ENCODE measurements at regions not wholly inside any gene's neighbourhood (a gene's known extent, or its start where the extent isn't known, plus 50 kb on each side); places are given as distances from the start of the nearest gene placed in this dataset.

DNA sequence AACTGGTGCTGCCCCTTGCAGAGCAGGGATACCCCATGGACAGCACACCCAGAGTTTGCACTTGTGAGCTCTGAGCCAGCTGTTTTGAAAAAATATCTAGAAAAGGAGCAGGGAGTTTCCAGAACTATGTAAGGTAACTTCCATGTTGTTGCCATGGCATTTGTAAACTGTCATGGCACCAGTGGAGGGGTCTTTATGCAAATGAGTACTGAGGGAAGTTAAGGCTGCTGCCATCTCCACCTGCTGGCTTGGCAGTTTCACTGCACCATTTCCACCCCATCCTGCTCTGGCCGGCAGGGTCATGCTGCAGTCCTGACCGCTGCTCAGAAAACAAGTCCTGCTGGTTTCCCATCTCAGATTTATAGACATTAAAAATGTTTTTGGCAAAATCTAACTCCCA lies 52.3 kb upstream of the SNTG2 start:
- no peak for DNase-seq

DNA sequence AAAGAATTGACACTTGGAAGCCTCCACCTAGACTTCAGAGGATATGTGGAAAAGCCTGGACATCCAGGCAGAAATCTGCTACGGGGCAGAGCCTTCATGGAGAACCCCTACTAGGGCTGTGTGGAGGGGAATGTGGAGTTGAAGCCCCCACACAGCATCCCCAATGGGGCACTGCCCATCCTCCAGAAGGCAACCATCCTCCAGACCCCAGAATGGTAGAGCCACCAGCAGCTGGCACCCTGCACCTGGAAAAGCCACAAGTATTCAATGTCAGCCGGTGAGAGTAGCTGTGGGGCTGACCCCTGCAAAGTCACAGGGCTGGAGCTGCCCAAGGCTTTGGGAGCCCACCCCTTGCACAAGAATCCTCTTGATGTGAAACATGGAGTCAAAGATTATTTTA lies 53.6 kb upstream of the SNTG2 start:
- no peak for DNase-seq

DNA sequence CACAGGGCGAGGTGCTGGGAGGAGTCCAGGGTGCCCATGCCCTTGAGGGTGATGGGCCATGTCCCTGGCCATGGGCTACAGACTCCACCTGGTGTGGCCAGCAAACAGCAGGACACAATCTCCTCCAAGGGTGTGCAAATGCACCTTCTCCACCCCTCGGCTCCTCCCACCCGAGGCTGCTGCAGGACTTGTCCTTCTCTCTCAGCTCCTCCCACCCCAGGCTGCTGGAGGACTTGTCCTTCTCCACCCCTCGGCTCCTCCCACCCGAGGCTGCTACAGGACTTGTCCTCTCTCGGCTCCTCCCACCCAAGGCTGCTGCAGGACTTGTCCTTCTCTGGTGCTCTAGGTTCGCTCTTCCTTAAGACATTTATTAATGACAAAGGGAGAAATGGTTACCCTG lies 57.3 kb upstream of the SNTG2 start:
- DNase-seq, result no peak

DNA sequence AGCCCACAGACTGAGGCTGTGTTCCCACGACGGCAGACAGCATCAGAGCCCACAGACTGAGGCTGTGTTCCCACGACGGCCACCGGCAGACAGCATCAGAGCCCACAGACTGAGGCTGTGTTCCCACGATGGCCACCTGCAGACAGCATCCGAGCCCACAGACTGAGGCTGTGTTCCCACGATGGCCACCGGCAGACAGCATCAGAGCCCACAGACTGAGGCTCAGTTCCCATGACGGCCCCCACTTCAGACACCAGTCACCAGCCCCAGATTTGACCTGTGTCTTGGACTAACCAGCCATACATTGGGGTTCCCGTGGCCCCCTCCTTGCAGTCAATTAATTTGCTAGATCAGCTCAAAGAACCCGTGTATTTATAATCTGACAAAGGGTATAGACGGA lies 57.8 kb upstream of the SNTG2 start:
- no peak for DNase-seq

DNA sequence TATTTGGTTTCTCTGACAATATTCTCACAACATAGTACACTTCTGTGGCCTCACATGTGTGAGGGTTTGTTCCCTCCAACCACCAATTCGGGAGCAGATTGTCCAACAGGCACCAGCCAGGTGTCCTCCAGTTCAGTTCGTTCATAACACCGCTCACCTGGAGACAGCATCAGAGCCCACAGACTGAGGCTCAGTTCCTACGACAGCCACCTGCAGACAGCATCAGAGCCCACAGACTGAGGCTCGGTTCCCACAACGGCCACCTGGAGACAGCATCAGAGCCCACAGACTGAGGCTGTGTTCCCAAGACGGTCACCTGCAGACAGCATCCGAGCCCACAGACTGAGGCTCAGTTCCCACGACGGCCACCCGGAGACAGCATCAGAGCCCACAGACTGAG lies 58.2 kb upstream of the SNTG2 start:
- DNase-seq, result no peak

DNA sequence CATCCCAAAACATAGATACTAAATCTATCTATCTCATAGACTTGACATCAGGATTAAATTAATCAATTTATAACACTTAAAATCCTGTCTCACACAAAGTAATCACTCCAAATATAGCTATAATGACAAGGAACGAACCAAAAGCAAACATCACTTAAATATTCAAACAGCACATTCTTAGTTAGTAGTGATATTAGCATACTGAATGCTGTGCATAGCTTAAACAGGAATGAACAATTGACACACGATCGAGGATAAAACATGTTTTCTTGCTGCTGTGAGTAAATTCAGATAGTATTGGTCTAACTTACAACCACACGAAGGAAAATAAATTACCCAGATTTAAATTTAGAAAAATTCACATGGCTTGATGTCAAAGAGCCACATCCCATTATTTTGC lies 58.9 kb upstream of the SNTG2 start:
- DNase-seq, result no peak

DNA sequence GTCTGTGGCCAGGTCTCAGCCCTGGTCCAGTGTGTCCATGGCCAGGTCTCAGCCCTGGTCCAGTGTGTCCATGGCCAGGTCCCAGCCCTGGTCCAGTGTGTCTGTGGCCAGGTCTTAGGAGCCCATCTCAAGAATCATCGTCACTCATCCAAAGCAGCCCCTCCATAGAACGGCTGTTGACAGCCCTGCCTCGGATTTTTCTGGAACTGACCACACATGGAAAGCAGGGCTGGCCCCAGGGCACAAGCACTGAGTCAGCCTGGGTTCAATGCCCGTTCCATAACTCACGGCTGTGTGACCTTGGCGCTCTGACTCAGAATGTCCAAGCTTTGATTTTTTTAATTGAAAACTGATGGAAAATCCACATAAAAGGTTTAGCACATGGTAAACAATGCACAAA lies 59.9 kb upstream of the SNTG2 start:
- DNase-seq, result no peak

DNA sequence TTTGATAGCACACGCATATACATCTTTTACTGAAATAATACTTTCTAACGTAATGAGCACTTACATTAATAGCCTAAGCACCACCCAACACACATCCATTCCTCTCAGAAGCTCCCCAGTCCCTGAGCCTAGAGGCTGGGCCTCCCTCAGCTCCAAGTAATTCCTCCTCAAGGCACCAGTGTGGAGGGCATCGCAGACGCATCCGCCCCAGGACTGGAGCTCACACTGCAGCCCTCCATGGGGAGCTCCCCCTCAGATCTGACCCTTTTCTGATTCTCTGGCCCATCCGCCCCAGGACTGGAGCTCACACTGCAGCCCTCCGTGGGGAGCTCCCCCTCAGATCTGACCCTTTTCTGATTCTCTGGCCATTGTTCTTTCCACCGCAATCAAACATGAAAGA lies 60.4 kb upstream of the SNTG2 start:
- no peak for DNase-seq

DNA sequence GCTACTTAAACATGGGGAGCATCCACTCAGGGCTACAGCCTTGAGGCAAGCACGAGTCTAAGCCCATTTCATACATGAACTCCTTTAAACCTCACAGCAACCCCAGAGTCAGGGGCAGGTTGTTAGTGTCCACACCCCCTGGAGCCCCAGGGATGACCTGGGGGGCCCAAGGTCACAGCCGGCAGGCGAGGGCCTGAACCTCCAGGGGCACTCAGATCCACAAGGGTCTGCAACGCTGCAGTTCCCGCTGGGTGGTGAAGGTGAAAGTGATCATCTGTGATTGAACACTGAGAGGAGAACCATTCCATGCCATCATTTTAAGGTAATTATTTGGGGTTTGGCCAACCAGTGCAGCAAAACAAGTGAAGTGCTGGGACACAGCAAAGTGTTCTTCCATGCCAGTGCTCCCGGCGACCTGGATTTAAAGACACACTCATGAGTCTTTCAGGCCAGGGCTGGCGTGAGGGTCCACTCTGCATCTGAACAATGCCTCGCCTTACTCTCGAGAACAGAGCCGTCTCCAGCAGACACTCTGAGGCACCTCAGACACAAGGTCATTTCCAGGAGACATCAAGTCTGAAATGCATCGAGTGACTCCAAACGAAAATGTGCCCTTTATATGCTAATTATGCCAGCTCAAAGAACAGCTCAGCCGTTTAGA lies 61.6 kb upstream of the SNTG2 start:
- no peak for DNase-seq

DNA sequence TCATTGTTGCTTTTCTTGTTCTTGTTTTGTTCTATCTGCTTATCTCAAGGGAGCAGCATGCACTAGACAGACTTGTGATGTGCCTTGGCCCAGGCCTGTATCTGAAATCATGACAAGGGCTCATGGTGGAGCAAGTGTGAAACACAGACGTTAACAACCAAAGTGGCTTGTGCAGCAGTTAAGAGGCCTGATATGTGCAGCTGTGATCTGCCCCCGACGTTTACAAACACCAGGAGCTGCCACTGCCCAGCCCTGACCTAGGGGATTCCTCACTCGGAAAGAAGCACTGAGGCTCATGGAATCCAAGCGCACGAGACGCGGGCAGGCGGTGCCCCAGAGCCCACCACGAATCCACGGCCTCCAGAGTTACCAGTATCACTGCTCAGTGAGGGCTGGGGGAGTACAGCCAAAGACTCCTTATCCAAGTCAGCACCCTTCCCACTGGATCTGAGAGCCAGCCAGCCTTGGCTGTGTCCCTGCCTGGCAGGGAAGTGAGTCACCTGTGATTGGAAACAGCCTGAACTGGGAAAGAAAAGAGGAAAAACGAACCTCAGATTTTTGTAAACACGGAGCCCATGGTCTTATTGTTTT lies 62.3 kb upstream of the SNTG2 start:
- no peak for DNase-seq

DNA sequence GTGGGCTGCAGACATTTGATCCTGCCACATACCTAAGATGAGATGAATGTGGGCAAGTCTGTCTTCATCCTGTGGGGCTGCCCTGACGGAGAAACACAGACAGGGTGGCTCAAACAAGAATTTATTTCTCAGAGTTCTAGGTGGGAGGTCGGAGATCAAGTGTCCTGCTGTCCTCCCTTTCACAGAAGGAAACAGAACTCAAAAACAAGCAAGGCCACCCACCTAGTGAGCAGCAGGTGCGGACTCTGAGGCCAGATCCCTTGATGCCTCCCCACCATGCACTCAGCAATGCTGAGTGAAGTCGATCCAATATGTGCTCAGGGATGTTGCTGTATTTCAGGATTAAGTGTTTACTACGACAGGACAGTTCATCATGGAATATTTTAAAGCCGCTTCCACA lies 63.0 kb upstream of the SNTG2 start:
- no peak for DNase-seq

DNA sequence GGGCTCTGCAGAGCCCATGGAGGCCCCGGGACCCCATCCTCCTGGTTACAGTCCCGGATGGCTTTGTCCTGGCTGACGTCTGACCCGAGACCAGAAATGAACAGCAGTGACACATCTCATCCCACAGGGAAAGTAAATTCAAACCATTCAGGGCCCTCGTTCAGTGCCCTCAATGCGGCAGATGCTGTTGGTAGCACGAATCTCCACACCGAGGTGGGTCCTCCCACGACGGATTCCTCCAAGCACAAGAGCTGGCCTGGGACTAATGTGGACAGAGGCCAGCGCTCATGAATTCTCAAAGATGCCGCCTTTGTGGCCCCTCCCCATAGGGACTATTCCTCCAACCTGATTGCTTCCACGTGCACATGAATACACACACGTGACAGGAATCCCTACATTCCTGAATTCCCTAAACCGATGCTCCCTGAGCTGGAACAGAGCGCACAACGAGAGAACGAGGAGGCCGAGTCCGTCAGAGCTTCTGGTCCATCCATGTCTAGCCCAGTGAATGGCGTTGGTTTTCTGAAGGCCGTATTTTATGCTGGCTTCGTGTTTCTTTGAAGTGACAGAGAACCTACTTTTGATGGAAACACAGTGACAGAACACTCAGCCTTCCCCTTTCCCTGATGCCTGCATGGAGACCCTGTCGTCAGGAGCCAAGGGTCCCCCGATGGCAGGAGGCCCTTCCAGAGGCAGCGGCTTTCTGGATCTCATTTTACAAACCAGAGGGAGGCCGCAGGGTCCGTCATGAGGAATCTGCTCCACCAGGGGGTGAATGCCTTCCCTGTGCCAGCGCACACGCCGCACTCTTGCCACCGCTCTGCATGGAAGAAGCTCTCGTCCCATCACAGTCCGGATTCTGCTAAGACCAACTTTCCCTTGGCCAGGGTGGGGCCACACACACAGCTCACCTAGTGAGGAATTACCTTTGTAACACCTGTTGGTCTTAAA lies 64.3 kb upstream of the SNTG2 start:
- DNase-seq, result no peak

DNA sequence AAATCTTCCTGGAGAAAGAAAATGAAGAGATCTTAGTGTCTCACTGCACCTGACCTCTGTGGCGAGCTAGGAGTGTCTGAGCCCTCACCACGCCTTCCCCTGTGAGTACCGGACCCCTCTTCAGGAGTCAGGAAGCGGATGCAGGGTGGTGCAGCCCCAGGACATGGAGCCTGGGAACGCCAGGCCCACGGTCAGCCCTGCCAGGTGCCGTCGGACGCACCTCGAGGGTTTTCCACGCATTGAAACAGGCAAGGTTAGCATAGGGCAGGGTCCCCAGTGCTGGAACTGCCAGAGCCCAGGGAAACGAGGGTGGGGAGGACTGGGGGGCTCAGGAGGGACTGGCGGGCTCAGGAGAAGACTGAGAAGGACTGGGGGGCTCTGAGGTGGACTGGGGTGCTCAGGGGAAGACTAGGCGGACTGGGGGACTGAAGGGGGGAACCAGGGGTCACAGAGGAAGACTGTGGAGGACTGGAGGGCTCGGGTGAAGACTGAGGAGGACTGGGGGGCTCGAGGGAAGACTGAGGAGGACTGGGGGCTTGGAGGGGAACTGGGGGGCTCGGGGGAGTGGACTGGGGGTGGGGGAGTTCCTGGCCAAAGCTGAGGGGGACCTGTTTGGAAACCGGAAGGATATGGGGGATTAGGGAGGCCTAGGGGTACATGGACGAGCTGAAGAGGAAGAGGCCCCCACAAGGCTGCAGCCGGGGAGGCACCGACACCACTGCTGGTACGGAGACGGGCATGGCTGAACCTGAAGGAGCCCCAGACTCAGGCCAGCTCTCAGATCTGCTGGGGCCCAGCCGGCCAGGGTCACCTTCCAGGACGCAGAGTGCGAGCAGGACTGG lies 65.2 kb upstream of the SNTG2 start:
- DNase-seq, result no peak

DNA sequence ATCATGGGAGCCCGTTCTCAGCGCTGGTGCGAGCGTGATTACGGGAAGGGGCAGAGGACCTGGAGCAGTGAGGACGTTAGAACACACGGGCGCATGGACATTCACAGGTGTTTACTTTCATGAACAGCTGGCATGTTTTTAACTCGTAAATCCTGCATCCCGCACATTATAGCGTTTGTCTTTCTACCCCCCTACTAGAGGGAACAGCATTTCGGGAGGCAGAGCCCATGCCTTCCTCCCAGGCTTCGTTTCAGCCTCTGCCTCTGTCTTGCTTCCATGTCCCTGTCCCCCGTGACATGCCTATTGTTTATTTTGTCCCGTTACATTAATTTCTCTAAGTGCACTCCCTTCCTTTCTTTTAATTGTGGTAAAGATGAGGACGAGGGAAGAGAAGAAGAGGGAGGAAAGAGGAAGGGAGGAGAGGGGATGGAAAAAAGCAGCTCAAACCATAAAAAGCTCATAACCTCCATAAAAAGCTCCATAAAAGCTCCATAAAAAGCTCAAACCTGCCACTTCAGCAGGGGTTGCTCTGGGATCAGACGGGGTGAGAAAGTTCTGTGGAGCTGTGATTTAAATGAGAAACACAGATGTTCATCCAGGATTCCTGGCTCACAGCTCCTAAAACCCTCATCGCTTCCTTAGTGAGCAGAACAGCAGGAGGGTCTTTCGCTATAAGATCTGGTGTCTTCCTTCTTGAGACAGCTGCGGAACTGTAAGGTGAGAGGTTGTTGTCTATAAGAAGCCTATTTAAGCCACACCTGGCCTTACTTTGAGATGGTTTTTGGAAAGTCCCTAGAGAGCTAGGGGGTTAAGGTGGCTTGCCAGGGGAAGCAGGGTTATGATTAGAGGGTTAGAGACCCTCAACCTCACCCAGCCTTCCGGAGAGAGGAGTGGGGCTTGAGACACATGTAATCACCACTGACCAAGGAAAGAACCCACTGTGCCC lies 66.6 kb upstream of the SNTG2 start:
- no peak for DNase-seq

DNA sequence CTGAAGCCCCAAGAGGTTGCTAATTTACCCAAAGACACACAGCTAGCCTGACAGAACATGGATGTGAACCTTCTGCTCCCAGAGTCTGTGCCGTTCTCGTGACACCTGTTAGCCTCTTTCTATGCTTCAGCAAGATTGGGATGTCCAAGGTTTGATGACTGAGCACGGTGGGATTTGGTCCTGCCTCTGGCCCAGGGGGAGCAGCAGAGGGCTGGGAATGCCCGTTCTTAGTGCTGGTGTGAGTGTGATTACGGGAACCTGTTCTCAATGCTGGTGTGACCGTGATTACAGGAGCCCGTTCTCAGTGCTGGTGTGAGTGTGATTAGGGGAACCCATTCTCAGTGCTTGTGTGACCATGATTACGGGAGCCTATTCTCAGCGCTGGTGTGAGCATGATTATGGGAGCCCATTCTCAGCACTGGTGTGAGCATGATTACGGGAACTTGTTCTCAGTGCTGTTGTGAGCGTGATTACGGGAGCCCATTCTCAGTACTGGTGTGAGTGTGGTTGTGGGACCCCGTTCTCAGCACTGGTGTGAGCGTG lies 67.3 kb upstream of the SNTG2 start:
- DNase-seq, result no peak

DNA sequence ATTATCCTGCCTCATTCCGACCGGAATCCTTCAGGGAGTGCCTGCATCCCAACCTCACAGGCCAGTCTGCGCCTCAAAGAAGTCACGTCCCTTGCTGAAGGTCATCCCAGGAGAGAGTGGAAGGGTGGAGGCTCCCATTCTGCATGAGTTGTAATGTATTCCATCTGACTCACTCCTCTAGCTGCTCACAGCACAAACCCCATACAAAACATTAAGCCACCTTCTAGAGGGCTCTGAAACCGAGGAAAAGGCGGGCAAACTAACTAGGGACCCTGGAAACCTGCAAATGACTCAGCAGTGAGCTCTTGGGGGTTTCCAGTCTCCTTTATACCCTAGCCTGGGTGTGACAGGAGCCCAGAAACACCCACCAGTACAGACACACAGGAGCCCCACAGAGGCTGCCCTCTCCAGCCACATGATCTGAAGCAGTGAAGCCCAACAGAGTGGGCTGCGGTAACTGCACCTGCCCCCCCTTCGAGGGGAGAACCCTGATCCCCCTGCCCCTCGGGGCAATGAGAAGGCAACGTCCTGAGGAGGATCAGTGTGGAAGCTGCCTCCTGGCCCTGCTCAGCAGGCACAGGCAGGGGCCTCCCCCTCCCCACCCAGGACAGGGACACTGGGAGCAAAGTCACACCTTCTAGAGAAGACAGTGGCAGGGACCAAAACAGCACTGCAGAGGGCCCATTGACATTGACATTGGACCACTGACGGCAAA lies 69.3 kb upstream of the SNTG2 start:
- no peak for DNase-seq

DNA sequence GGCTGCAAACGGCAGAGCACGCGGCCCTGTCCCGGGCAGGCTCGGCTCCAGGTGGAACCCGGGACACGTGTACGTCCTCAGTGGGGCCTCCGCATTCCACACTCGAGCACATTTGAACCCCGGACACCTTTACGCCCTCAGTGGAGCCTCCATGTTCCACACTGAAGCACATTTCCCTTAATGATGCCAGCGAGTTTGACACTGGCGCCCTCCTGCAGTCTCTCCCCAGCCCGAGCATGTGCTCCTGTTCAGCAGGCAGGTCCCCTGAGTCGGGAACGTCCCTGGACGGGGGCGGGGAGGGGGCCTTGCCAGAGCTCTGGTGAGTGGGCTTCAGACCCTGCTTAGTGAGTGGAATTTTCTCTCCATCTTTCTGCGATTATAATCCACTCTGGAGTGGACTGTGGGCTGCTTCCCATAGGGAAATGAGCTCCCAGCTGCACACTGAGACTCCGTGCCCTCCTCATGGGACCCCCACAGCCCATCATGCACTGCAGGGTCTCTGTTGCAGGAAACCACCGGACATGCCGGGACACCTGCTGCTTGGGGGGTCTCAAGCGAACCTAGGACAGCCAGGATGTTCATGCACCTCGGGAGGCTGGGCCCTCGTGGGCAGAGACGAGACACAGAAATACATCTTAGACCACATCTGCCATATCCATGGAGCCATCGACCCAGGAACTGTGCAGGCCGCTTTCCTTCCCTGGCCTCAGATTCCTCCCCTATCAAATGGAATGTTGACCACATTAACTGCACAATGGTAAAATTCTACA lies 70.3 kb upstream of the SNTG2 start:
- DNase-seq, result no peak

DNA sequence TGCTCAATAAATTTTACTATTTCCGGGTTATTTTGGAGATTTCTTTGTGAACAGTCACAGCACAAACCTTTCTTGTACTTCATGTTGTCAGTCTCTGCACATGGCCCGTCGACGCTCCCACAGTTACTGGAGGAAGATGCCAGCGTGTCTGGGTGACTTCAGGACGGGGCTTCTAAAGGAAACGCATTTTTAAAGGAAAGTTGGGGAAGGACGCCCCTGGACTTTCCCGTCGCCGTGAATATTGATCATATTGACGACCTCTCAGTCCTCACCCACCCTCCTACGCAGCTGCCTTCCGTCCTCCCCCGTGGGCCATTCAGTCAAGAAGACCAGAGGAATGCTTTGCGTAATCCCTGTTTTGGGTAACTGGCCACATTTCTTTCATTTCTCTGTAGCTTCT lies 71.1 kb upstream of the SNTG2 start:
- DNase-seq, result no peak

DNA sequence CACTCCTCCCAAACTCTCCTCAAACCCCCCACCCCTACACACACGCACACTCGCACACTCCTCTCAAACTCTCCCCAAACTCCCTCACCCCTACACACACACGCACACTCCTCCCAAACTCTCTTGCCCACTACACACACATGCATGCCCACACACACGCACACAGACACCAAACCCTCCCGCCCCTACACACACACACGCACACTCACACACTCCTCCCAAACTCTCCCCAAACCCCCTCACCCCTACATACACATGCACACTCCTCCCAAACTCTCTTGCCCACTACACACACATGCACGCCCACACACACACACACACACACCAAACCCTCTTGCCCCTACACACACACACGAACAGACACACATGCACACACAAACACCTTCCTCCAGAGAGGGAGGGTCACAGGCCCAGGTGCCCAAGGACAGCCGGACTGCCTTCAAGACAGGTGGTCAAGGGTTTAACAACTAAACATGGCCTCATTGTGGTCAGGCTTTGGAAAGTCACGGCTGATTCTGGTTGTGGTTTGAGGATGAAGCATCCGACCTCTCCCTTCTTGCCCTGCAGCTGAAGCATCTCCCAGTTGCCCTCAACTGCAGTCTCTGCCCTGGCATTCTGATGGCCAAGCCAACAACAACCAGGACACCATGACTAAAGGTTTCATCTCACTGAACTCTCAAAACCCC lies 72.3 kb upstream of the SNTG2 start:
- DNase-seq, result no peak

DNA sequence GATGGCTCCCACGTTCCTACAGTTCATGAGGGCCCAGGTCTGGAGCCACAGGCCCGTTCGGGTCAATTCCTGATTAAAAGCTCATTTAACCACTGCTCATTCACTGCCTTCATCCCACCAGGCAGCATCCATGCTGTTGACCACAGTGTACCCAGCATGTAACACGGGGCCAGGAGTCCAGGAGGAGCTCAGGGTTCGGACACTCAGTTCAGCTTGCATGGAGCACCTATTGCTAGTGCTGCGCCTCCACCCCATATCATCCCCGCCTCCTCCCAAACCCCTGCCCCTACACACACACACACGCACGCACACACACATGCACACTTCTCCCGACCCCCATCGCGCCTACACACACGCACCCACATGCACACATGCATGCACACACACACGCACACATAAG lies 72.9 kb upstream of the SNTG2 start:
- no peak for DNase-seq
